ENCODE measurements at regions not wholly inside any gene's neighbourhood (a gene's known extent, or its start where the extent isn't known, plus 50 kb on each side); places are given as distances from the start of the nearest gene placed in this dataset.

DNA sequence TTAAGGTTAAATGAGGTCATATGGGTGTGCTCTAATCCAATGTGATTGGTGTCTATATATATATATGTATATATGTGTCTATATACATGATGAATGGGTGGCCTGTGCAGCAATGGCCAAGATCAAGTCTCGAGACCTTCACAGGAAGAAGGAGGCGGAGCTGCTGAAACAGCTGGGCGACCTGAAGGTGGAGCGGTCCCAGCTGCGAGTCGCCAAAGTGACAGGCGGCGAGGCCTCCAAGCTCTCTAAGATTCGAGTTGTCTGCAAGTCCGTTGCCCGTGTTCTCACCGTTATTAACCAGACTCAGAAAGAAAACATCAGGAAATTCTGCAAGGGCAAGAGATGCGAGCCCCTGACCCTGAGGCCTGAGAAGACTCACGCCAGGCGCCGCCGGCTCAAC lies 109.8 kb downstream of the EFNB2 start:
- TF ChIP-seq SUZ12 (IDR thresholded peaks at IDR 0.05; ENCODE audit: extremely low read depth, insufficient read depth, insufficient read length) (no peak), ZNF274 (IDR thresholded peaks at IDR 0.05; ENCODE audit: low read depth, low read length) (no peak)
